ENCODE measurements at regions not wholly inside any gene's neighbourhood (a gene's known extent, or its start where the extent isn't known, plus 50 kb on each side); places are given as distances from the start of the nearest gene placed in this dataset.

DNA sequence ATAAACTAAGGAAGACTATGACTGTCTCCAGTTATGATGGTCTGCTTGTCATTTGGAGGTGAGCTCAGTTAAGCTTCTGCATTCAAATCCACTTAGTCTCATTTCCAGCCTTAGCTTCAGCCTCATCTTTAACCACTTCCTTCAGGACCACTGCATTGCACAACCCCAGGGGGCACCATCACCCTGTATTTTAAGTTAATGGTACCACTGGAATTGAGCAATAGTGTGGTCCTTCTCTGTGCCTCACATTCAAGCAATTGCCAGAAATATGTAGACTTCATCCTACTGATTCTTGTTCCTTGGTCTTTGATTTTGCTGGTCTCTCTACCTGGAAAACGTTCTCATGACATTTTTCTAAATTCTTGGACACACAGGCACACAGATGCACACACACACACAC is 131.5 kb upstream of the PTPN3 start:
- Histone ChIP-seq H3K79me2 (ENCODE audit: insufficient read depth, low read length) (no peaks in the 10 kb centered on the region), H2AFZ (ENCODE audit: low read depth, low read length, poor library complexity, severe bottlenecking) (no peak overlapping the region), H3K4me3 (replicated peaks in 1 of 2; ENCODE audit: low read depth in 1 of 2, low read length in 2 of 2) (no peak overlapping the region), H3K9me3 (ENCODE audit: control insufficient read depth in 1 of 2, insufficient read depth in 1 of 2, low read depth in 1 of 2, low read length in 2 of 2) (no peaks in the 10 kb centered on the region), H3K9ac (ENCODE audit: low read length) (no peak overlapping the region), H4K20me1 (ENCODE audit: insufficient read depth) (no peaks in the 10 kb centered on the region), H3K9me2 (ENCODE audit: insufficient read depth) (no peaks in the 10 kb centered on the region), H3K27me3 (ENCODE audit: insufficient read depth, low read length) (peaks cover 60% of the 10 kb centered on the region), H3K4me2 (ENCODE audit: low read length) (no peak overlapping the region), H3K36me3 (ENCODE audit: control insufficient read depth in 1 of 2, insufficient read depth in 2 of 2, low read length in 2 of 2) (no peaks in the 10 kb centered on the region), H3K27ac (ENCODE audit: low read depth, low read length) (no peak overlapping the region), H3K4me1 (ENCODE audit: control insufficient read depth in 1 of 2, insufficient read depth in 2 of 2, low read length in 2 of 2) (no peaks in the 10 kb centered on the region)
- ATAC-seq (no peak), DNase-seq (ENCODE audit: low read depth, low spot score) (no peak)
- ChIA-PET POLR2A (no interaction called here), CTCF (no interaction called here), RAD21 (ENCODE audit: low non-redundant PET in 1 of 2, low total read pairs in 2 of 2, uncharacterized antibody in 2 of 2, unreplicated experiment in 2 of 2) (no interaction called here)
- BruUV-seq (replicated peaks): no TSS peak
- 0 out of 2 replicates have a peak, but pooled peaks have one; percentile 13 for TF ChIP-seq CEBPB (IDR thresholded peaks at IDR 0.05; ENCODE audit: low read depth)
- TF ChIP-seq FOSL1 (IDR thresholded peaks at IDR 0.05; ENCODE audit: low read depth): no peak
- intact Hi-C loops (cut with micrococcal nuclease): no loop called here

DNA sequence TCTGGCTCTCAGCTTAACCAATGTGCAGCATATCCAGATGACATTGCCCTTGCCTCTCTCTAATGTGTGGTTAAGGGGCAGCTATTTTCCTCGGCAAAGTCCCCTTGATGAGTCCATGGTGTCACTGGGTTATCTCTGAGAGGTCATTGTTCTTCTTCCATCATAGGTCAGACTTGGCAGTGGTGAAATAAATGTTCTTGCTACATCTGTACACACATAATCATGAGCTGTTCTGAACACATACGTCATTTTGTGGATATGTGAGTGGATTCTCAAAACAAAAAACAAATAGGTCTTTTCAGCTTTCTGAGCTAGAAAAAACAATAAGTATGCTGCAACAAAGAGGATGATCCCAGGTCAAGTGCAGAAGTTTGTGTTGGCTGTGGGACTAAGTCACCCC is 134.7 kb upstream of the PTPN3 start:
- no peaks in the 10 kb centered on the region for H3K4me1 ChIP-seq (ENCODE audit: control insufficient read depth in 1 of 2, insufficient read depth in 2 of 2, low read length in 2 of 2)
- H3K4me2 ChIP-seq (ENCODE audit: low read length): no peak overlapping the region
- ATAC-seq (no peak), DNase-seq (ENCODE audit: low read depth, low spot score) (no peak)
- TF ChIP-seq POLR2AphosphoS5 (IDR thresholded peaks at IDR 0.05; ENCODE audit: low read depth, low read length): no peak
- TF ChIP-seq, protein P1, sequence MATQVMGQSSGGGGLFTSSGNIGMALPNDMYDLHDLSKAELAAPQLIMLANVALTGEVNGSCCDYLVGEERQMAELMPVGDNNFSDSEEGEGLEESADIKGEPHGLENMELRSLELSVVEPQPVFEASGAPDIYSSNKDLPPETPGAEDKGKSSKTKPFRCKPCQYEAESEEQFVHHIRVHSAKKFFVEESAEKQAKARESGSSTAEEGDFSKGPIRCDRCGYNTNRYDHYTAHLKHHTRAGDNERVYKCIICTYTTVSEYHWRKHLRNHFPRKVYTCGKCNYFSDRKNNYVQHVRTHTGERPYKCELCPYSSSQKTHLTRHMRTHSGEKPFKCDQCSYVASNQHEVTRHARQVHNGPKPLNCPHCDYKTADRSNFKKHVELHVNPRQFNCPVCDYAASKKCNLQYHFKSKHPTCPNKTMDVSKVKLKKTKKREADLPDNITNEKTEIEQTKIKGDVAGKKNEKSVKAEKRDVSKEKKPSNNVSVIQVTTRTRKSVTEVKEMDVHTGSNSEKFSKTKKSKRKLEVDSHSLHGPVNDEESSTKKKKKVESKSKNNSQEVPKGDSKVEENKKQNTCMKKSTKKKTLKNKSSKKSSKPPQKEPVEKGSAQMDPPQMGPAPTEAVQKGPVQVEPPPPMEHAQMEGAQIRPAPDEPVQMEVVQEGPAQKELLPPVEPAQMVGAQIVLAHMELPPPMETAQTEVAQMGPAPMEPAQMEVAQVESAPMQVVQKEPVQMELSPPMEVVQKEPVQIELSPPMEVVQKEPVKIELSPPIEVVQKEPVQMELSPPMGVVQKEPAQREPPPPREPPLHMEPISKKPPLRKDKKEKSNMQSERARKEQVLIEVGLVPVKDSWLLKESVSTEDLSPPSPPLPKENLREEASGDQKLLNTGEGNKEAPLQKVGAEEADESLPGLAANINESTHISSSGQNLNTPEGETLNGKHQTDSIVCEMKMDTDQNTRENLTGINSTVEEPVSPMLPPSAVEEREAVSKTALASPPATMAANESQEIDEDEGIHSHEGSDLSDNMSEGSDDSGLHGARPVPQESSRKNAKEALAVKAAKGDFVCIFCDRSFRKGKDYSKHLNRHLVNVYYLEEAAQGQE (IDR thresholded peaks at IDR 0.05; ENCODE audit: low read depth): no peak
- TF ChIP-seq CBX3 (IDR thresholded peaks at IDR 0.05; ENCODE audit: low read depth): no peak
- TF ChIP-seq, protein P2, sequence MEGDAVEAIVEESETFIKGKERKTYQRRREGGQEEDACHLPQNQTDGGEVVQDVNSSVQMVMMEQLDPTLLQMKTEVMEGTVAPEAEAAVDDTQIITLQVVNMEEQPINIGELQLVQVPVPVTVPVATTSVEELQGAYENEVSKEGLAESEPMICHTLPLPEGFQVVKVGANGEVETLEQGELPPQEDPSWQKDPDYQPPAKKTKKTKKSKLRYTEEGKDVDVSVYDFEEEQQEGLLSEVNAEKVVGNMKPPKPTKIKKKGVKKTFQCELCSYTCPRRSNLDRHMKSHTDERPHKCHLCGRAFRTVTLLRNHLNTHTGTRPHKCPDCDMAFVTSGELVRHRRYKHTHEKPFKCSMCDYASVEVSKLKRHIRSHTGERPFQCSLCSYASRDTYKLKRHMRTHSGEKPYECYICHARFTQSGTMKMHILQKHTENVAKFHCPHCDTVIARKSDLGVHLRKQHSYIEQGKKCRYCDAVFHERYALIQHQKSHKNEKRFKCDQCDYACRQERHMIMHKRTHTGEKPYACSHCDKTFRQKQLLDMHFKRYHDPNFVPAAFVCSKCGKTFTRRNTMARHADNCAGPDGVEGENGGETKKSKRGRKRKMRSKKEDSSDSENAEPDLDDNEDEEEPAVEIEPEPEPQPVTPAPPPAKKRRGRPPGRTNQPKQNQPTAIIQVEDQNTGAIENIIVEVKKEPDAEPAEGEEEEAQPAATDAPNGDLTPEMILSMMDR (IDR thresholded peaks at IDR 0.05 in 2 of 3, conservative IDR thresholded peaks at IDR 0.05 in 1 of 3; ENCODE audit: borderline replicate concordance in 1 of 3, insufficient read depth in 1 of 3, low read depth in 2 of 3, low read length in 2 of 3): no peak
- no peak for TF ChIP-seq EZH2 (IDR thresholded peaks at IDR 0.05)
- TF ChIP-seq POLR2A (IDR thresholded peaks at IDR 0.05; ENCODE audit: borderline replicate concordance, extremely low read depth, insufficient read depth, insufficient read length): no peak
- TF ChIP-seq FOSL1 (IDR thresholded peaks at IDR 0.05; ENCODE audit: low read depth): no peak
- TF ChIP-seq ZFX (IDR thresholded peaks at IDR 0.05): no peak
- no peak for TF ChIP-seq CEBPB (IDR thresholded peaks at IDR 0.05; ENCODE audit: low read depth)
- no peak for TF ChIP-seq RAD21 (IDR thresholded peaks at IDR 0.05; ENCODE audit: low read depth)
- no peak for TF ChIP-seq SRF (IDR thresholded peaks at IDR 0.05; ENCODE audit: low read depth)
- no peak for TF ChIP-seq SIN3A (IDR thresholded peaks at IDR 0.05; ENCODE audit: low read depth)
- no peak for TF ChIP-seq EGR1 (IDR thresholded peaks at IDR 0.05; ENCODE audit: low read depth)
- TF ChIP-seq ZNF274 (IDR thresholded peaks at IDR 0.05; ENCODE audit: low read depth, low read length): no peak
- TF ChIP-seq TCF7L2 (IDR thresholded peaks at IDR 0.05; ENCODE audit: borderline replicate concordance, extremely low read depth, insufficient read depth, insufficient read length): no peak
- no peak for TF ChIP-seq SP1 (IDR thresholded peaks at IDR 0.05; ENCODE audit: low read depth)
- TF ChIP-seq JUND (IDR thresholded peaks at IDR 0.05): no peak
- TF ChIP-seq, protein P3, sequence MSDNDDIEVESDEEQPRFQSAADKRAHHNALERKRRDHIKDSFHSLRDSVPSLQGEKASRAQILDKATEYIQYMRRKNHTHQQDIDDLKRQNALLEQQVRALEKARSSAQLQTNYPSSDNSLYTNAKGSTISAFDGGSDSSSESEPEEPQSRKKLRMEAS (IDR thresholded peaks at IDR 0.05): no peak
- no peak for TF ChIP-seq YY1 (IDR thresholded peaks at IDR 0.05; ENCODE audit: extremely low read depth, insufficient replicate concordance, low read depth, low read length)
- no TSS peak for BruUV-seq (replicated peaks)
- no peaks in the 10 kb centered on the region for H3K79me2 ChIP-seq (ENCODE audit: insufficient read depth, low read length)
- no peak overlapping the region for H3K9ac ChIP-seq (ENCODE audit: low read length)
- no peaks in the 10 kb centered on the region for H3K9me2 ChIP-seq (ENCODE audit: insufficient read depth)
- intact Hi-C loops (cut with micrococcal nuclease): no loop called here
- ChIA-PET CTCF (no interaction called here), POLR2A (no interaction called here), RAD21 (ENCODE audit: low non-redundant PET in 1 of 2, low total read pairs in 2 of 2, uncharacterized antibody in 2 of 2, unreplicated experiment in 2 of 2) (no interaction called here)
- no peak overlapping the region for H2AFZ ChIP-seq (ENCODE audit: low read depth, low read length, poor library complexity, severe bottlenecking)
- H3K36me3 ChIP-seq (ENCODE audit: control insufficient read depth in 1 of 2, insufficient read depth in 2 of 2, low read length in 2 of 2): no peaks in the 10 kb centered on the region
- peaks cover 54% of the 10 kb centered on the region for H3K27me3 ChIP-seq (ENCODE audit: insufficient read depth, low read length)
- no peak overlapping the region for H3K27ac ChIP-seq (ENCODE audit: low read depth, low read length)
- no peaks in the 10 kb centered on the region for H3K9me3 ChIP-seq (ENCODE audit: control insufficient read depth in 1 of 2, insufficient read depth in 1 of 2, low read depth in 1 of 2, low read length in 2 of 2)
- H3K4me3 ChIP-seq (replicated peaks in 1 of 2; ENCODE audit: low read depth in 1 of 2, low read length in 2 of 2): no peak overlapping the region
- H4K20me1 ChIP-seq (ENCODE audit: insufficient read depth): no peaks in the 10 kb centered on the region

All from HCT116 (cell line).